Pulmonary artery endothelial cell (primary cell): ENCODE measurements at regions not wholly inside any gene's neighbourhood (a gene's known extent, or its start where the extent isn't known, plus 50 kb on each side); places are given as distances from the start of the nearest gene placed in this dataset.
"Not testable (repeated sequence)": the region's sequence is repeated elsewhere in the genome, so short reads cannot be mapped to it uniquely, and the experiment has no call there.

Experiments used
- DNase-seq: peaks from one replicate; pipeline ENCODE4 v3.0.0-alpha.2; 2011; ENCODE audit warnings: low read depth, low spot score

- no peak for DNase-seq
Observed at GRCh38 chr1:143625886-143626285, 345.9 kb downstream of the FAM72C start.

GRCh38 chr1:143619851-143620250 lies 351.9 kb downstream of the FAM72C start:
- DNase-seq: no peak

- no peak for DNase-seq
Observed at GRCh38 chr1:143611159-143611558, 360.6 kb downstream of the FAM72C start.

GRCh38 chr1:143610196-143610595 lies 361.6 kb downstream of the FAM72C start:
- no peak for DNase-seq

GRCh38 chr1:143604887-143605286 lies 366.9 kb downstream of the FAM72C start:
- DNase-seq: no peak

GRCh38 chr1:143584508-143584907 lies 387.3 kb downstream of the FAM72C start:
- DNase-seq: no peak

- DNase-seq: no peak
Observed at GRCh38 chr1:143574891-143575520, 396.8 kb downstream of the FAM72C start.

- DNase-seq: not testable (repeated sequence)
Observed at GRCh38 chr1:143572661-143573060, 399.1 kb downstream of the FAM72C start.

- not testable (repeated sequence) for DNase-seq
Observed at GRCh38 chr1:143563761-143564160, 408.0 kb downstream of the FAM72C start.

- no peak for DNase-seq
Observed at GRCh38 chr1:143553627-143554026, 418.2 kb downstream of the FAM72C start.

- DNase-seq: not testable (repeated sequence)
Observed at GRCh38 chr1:143504703-143505102, 467.1 kb downstream of the FAM72C start.

GRCh38 chr1:143504080-143504479 lies 467.7 kb downstream of the FAM72C start:
- not testable (repeated sequence) for DNase-seq

- not testable (repeated sequence) for DNase-seq
Observed at GRCh38 chr1:143503048-143503447, 468.7 kb downstream of the FAM72C start.

- DNase-seq: not testable (repeated sequence)
Observed at GRCh38 chr1:143502038-143502437, 469.7 kb downstream of the FAM72C start.

- DNase-seq: not testable (repeated sequence)
Observed at GRCh38 chr1:143498059-143498749, 473.6 kb downstream of the FAM72C start.

- no peak for DNase-seq
Observed at GRCh38 chr1:143497374-143497747, 474.4 kb downstream of the FAM72C start.

GRCh38 chr1:143496526-143497373 lies 475.0 kb downstream of the FAM72C start:
- DNase-seq: not testable (repeated sequence)
